ENCODE measurements at regions not wholly inside any gene's neighbourhood (a gene's known extent, or its start where the extent isn't known, plus 50 kb on each side); places are given as distances from the start of the nearest gene placed in this dataset.

GRCh38 chr2:65932571-65932970 is 500.2 kb upstream of the SPRED2 start:
- Histone ChIP-seq H3K4me3 (ENCODE audit: low read depth in 2 of 2, low read length in 1 of 2) (no peak overlapping the region), H3K9ac (no peak overlapping the region), H3K9me3 (no peaks in the 10 kb centered on the region), H3K36me3 (replicated peaks in 1 of 2; ENCODE audit: control insufficient read depth in 1 of 2, insufficient read depth in 2 of 2, low read length in 1 of 2) (no peaks in the 10 kb centered on the region), H3K9me2 (no peaks in the 10 kb centered on the region), H4K20me1 (ENCODE audit: insufficient read depth) (no peaks in the 10 kb centered on the region), H3K4me2 (no peak overlapping the region), H3K27me3 (ENCODE audit: insufficient read depth) (no peaks in the 10 kb centered on the region), H3K27ac (ENCODE audit: low read depth in 2 of 2, low read length in 1 of 2) (no peak overlapping the region), H3K79me2 (ENCODE audit: insufficient read depth) (no peaks in the 10 kb centered on the region), H3F3A (replicated peaks; ENCODE audit: insufficient read depth) (no peaks in the 10 kb centered on the region), H2AFZ (ENCODE audit: low read depth) (no peak overlapping the region), H3K4me1 (ENCODE audit: control insufficient read depth in 1 of 2, insufficient read depth in 2 of 2, low read depth in 1 of 2, low read length in 1 of 2) (no peaks in the 10 kb centered on the region)
- CTCF ChIA-PET = no interaction called here
- POLR2A ChIA-PET = no interaction called here
- TF ChIP-seq JUND (IDR thresholded peaks at IDR 0.05) (no peak), MEF2A (IDR thresholded peaks at IDR 0.05; ENCODE audit: borderline replicate concordance, low read depth) (no peak), TAF1 (IDR thresholded peaks at IDR 0.05; ENCODE audit: borderline replicate concordance, low read depth, low read length) (no peak), RFX5 (IDR thresholded peaks at IDR 0.05; ENCODE audit: low read length) (no peak), USF2 (IDR thresholded peaks at IDR 0.05; ENCODE audit: borderline replicate concordance, low read depth, low read length) (no peak), FOSL2 (IDR thresholded peaks at IDR 0.05; ENCODE audit: borderline replicate concordance, low read depth) (no peak), EZH2phosphoT487 (IDR thresholded peaks at IDR 0.05; ENCODE audit: borderline replicate concordance, low read depth) (no peak), CTCF (IDR thresholded peaks at IDR 0.05) (no peak), CHD2 (IDR thresholded peaks at IDR 0.05; ENCODE audit: low read length, partially characterized antibody) (no peak), ZBTB33 (IDR thresholded peaks at IDR 0.05; ENCODE audit: borderline replicate concordance, low read depth) (no peak), SMC3 (IDR thresholded peaks at IDR 0.05; ENCODE audit: low read depth, low read length) (no peak), NFIC (IDR thresholded peaks at IDR 0.05; ENCODE audit: borderline replicate concordance) (no peak), PBX3 (IDR thresholded peaks at IDR 0.05) (no peak), GATA2 (CRISPR knock-in tag; IDR thresholded peaks at IDR 0.05) (no peak), TCF12 (IDR thresholded peaks at IDR 0.05) (no peak)
- 57% methylated on average over 1 of the region's 1 CpG for WGBS (ENCODE audit: low lambda C conversion rate)
- no peak for DNase-seq
